GM04504 (cell line): ENCODE measurements at regions not wholly inside any gene's neighbourhood (a gene's known extent, or its start where the extent isn't known, plus 50 kb on each side); places are given as distances from the start of the nearest gene placed in this dataset.
"Not testable (repeated sequence)": the region's sequence is repeated elsewhere in the genome, so short reads cannot be mapped to it uniquely, and the experiment has no call there.

Experiments
- DNase-seq: peaks from one replicate; pipeline ENCODE4 v3.0.0-alpha.2; 2012; ENCODE audit warnings: low read depth

DNA sequence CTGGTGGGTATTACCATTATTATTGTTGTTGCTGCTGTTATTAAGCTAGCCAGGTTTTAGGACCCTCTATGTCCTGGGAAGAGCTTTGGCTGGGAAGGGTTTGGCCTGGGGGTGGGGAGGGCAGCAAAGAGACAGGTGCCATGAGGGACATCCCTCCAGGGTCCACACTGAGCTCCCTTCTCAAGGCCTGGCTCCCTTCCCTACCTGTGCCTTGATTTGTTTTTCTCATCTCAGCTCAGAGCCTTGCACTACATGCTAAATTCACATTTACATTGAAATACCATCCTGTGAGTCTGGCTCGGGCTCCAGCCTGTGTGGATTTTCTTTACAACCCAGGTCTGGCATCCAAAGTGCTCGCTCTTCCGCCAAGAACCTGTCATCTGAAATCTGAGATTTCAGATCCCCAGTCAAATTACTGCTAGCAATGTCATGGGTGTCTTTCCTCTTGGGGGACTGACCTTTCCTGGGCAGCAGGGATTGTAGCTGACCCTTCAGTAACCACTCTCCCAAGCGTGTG is 536.3 kb downstream of the PTPRU start:
- no peak for DNase-seq

DNA sequence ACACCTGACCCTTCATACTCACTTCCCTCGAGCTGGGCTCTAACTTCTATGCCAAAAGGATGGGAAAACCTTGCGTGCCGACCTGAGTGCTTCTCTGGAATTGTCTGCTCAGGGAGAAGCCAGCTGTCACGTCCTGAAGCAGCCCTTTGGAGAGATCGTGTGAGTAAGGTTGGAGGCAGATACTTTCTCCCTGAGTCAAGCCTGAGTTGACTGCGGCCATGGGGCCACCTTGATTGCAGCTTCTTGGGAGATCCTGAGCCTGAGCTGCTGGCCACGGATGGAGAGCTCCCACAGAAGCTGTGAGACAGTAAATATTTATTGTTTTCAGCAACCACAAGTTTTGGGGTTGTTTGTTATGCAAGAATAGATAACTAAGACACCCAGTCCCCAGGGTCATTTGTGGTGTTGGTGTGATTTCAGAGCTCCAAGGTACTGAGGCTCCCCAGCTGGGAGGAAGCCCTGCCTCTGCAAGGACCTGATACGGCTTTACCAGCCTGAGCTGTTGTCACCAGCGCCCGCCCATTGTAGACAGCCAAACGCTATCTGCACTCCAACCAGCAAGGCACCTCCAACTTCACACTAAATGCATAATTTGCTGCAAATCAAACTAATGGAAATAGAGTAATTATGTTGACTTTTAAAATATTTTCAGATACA is 531.6 kb downstream of the PTPRU start:
- DNase-seq: no peak

DNA sequence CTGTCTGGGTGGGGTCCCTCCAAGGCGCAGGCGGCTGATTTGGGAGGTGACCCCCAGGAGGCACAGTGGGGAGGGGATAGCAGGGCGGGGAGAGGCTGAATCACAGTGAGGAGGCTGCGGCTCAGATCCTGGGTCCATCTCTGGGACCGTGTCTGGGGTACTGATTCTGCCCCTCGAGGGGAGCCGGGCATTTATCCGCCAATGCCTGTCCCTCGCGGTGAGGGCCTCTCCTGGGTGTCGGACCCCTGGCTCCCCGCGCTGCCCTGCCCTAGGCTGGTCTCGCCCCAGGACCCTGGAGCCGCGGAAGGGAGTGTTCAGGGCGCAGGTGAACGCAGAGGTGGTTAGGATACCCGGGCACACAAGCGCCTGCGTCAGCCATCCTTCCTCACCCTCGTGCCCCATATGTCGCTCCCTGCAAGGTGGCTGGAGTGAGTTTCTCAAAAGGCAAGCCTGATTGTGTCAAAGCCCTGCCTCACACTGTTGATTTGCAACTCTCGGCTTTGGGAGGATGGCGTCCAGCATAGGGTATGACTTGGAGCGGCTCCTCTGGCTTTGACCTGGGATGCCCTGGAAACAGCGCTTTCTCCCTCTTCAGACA is 530.9 kb downstream of the PTPRU start:
- no peak for DNase-seq

DNA sequence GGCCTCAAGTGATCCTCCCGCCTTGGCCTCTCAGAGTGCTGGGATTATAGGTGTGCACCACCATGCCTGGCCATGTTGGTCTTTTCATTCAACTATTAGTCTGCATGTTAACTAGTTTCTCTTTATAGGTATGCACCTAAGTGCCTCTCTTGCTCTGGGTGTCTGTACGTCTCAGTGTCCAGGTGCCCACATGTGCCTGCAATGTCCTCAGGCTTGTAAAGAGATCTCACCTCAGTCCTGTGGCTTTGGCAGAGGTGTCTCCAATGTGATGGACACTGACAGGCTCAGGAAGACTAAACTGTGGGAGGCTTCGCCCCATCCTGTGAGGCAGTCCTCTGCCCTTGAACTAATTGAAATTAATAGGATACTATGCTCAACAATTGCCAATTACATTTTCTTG is 526.3 kb downstream of the PTPRU start:
- no peak for DNase-seq

DNA sequence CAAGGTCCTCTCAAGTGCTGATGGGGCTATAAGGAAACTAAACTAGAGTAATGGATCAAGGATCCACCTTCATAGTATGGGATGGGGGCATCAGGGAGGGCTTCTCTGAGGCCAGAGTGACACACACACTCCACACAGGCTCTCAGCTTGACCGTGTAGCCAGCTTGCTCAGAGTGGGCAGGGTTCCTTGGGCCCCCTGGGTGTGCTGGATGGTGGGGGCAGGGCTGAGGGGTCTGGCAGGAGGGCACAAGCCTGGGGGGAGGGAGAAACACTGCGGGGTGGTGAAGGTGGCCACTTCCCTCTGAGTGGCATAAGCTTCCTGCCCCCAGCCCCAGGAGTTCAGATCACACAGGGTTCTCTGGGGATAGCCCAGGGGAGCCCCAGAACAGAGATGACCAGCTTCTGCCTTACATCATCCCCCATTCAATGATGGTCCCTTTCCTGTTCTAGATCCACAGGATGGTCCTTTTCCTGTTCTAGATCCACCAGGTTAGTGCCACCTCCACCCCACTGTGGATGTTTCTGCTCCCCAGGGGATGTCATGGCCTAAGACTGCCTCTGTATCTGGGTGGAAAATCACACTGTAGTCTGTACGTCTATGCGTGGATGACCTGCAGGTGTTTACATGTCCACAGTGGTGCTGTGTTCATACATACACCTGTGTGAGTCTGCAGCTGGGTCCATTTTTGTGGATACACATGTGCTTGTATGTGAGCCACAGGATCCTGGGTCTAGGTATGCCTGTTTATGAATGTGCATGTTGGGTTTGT is 525.0 kb downstream of the PTPRU start:
- DNase-seq: no peak

DNA sequence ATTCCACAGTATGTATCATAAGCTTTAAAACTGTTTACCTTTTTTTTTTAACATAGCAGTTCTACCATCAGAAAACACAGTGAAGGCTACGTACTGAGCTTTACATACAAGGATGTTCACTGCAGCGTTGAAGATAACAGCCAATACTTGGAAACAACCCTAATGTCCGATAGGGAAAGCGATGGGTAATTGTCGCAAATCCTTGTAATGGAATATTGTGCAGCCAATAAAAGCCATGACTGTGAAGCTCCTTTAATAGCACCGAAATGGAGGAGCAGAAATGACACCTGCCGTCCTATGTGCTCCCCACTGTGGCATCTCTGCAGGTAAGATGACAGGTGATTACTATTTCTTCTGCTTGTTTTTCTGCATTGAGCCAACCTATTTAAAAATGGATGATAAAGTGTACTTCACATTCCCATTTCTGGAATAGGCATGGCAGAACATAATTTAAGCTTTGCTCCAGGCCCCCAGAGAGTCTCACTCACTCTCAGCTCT is 523.8 kb downstream of the PTPRU start:
- DNase-seq: no peak

DNA sequence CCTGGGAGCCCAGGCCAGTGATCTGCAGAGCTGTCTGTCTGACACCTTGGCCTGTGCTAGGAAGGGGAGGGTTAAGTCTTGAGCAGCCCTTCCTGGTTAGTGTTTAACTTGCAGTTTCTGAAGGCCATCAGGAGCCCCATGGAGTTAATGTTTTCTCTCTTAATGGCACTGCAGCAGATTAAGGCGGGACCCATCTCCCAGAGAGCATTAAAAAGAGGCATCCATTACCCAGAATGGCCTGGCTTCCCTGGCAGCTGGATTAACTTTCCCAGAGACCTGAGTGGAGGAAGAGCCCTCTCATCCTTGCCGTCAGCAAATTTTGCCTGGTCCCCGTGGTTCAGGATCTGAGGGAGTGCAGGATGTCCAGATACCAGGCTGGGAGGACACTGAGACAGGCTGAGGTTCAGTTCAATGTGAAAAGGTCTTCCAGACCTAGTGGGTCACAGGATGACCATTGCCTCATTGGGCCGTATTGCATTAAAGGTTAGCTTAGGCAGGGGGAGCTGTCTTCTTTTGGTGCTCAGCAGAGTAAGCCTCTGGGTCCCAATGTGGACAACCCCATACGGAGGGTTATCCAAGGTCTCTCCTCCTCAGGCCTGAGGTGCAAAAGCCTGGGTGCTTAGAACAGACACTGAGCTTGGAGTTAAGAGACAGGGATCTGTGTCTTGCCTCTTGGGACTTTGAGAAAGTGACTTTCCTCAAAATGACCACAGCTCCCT is 522.6 kb downstream of the PTPRU start:
- DNase-seq: no peak

DNA sequence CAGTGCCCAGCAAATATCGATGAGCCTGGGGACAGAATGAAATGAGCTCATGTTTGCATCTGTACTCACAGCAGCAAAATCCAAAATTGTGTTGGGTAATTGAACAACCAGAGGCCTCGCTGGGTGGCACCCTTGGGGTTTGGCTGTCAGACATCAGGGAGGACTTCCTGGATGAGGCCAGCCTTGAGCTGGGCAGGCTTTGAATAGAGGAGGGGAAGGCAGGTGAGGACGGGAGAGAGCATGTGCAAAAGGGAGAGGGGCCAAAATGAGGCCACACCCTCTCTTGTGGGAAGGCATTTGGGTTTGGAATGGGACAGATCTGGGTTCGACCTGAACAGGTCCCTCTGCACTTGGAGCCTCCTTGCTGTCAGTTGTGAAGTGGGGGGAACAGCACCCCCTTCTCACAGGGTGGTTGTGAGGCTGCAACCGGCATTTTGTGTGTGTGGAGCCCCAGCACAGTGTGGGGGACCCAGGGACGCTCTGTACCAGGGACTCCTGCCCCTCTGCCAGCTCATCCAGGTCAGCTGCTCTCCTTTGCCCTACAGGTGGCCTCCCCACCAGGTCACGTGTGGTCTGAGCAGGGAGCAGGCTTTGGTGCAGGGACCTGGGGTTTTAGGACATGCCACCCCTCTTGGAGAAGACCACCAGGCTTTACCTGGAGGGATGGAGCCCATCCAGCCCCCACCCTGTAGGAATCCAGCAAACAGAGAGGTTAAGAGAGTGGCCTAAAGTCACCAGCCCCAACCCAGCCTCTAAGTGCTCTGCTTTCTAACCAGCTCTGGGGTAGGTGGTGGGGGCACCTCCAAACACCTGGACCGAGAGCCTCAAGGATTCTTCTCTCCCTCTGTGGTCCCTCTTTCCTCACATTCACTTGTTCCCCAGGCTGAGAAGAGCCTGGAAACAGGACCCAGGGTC is 521.8 kb downstream of the PTPRU start:
- no peak for DNase-seq

DNA sequence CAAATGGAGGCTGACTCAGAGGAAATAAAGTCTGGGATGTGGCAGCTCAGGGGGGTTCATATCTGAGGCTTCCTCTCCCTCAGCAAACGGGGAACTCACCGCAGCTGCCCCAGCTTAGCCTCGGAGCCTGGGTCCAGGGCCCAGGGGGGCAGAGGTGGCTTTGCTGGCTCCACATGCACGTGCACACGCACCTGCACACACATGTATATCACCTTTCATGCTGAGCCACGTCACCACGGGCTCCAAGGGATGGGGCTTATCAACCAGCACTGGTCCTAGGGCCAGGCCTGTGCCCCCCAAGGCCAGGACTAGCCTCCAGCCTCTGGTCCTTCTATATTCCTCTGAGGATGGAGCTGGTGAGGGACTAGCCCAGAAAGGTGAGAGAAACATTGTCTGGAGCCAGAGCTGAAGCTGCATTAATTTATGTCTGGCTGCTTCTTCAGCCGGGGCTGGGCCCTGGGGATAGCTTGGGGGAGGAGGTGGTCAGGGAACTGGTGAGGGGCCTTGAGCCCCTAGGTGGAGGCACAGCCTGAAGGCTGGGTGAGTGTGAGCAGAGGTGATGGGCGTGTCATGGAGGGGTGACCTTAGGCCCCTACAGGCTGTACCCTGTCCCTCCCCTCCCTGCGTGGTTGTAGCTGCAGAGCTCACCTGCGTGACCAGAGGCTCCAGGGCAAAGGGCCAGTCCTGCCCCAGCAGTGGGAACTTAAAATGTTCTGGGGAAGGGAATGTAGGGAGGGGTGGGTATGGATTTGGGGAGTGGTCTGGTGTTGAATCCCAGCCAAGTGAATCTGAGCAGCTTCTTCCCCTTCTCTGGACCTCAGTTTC is 520.8 kb downstream of the PTPRU start:
- DNase-seq: no peak

DNA sequence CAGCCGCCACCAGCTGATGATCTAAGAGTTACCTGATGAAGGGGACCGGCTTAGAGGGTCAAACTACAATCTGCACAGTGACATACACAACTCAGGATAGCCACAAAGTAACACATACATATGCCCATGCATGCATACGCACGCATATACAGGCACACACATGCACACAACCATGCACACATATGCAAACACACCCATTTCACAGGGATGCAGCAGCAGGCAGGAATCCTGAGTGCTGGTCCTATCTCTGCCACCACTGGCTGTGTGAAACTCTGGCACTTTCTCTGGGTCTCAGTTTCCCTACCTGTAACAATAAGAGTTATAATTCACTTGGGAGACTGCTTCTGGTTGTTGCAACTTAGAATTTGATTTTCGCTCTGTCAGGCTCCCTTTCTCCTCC is 520.2 kb downstream of the PTPRU start:
- no peak for DNase-seq

DNA sequence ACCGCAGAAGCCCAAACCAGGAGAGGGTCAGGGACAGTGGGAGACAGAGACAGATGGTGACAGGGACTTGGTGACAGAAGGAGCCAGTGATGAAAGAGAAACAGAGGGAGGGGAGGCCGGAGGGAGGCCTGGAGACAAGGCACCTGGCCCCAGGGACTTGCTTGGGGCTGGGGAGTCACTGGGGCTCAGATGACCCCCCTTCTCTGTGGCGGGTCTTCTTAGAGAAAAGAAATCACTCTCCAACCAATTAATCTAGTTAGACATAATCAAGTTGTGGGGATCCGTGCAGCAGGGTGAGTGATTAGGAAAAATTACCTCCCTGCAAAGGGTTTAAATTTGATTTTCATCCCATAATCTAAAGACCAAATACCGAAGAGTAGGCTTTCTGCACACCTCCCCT is 519.8 kb downstream of the PTPRU start:
- DNase-seq: no peak

DNA sequence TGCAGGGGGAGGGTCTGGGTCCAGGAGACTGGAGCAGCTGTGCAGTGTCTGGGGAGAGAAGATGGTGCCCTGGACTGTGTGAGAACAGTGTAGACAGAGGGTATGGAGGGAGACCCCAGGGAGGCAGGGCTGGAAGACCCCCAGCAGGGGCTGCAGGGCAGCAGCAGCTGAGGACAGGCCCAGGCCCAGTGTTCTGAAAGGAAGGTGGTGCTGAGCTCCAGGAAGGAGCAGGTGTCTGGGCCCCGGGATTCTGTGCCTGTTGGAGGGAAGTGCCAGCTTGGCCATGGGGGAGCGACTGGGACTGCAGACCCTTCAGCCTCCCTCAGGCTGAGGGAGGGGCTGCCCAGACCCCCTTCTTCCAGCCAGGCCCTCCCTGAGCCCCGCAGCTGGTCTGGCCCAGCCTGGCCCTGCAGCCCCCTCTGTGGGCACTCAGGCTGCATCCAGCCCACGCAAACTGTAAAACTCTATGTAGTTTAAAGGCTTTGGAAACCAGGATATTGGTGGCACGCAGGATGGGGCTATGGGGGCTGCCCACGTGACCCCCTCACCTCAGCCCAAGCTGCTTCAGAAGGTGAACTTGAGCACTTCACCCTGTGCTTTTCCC is 519.2 kb downstream of the PTPRU start:
- not testable (repeated sequence) for DNase-seq

DNA sequence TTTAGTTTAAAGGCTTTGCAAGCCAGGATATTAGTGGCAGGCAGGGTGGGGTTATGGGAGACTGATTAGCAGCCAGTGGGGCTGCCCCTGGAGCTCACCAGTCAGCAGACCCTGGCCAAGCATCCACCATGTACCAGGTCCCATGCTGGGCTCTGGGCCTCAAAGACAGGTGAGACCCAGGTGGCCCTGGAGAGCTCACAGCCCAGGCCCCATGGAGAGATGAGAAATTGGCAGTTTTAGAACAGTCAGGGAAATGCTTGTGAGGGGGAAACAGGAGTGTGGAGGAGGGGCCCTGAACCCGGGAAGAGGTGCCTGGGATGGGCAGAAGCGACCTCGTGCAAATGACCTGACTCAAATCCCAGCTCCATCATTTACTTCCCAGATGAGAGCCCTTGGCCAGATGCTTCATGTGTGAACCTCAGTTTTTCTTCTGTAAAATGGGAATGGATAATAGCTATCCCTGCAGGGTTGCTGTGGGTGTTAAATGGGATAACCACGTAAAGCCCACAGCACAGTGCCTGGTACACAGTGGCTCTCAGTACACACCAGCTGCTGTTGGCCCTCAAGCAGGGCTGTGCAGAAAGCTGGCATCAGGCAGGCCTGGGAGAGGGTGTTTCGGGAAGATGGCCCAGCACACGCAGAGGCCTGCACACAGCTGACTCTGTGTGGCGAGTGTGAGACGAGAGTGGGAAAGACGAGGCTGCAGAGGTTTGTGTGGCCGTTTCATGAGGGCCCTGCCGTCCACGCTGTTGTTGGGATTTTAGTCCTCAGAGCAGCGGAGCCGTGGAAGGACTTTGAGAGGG is 518.5 kb downstream of the PTPRU start:
- no peak for DNase-seq

DNA sequence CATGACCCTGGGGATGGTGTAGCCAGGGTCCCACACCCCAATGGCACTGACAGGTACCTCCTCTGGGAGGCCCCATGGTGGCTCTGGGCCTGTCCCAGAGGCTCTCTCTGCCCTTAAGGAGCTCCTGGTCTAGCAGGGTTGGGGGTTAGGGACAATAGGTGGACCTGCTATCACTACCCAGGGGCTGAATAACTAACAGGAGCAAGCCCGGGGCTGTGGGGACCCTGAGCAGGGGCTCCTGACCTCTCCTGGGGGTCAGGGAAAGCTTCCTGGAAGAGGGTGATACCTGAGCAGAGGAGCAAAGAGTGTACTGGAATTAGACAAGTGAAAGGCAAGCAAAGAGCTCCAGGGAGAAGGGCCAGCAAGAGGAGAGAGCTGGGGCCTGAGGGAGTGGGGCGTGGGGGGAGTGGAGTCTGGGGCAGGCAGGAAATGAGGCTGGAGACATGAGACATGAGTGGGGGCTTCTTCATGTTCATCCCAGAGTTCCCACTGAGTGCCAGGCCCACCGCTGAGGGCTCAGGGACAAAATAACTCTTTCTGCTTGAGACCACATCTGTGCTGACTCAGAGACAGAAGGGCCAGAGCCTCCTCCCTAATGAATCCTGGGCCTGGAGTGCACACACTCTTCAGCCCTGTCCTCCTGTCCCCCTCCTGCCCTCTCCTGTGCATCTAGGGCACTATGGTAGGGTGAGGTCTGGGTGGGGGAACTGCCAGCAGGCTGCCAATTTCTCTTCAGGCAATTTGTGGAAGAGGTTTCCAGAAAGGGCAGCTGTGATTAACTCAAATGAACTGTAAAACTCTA is 517.6 kb downstream of the PTPRU start:
- DNase-seq: no peak

DNA sequence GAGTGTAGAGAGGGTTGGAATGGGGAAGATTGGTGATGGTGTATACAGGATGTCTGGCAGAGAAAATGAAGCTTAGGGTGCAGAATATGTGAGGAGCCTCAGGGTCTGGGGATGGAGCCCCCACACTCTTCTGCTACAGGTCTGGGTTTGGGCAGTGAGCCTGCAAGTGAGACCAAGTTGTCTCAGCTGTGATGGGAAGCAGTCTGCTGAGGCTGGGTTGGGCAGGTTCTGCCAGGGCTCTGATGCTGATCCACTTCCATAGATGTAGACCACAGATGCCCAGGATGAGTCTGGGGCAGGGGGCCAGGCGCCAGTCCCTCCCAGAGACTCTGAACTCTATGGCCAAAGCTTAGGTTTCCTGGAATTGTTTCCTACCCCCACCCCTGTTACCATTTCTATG is 516.9 kb downstream of the PTPRU start:
- DNase-seq: no peak

DNA sequence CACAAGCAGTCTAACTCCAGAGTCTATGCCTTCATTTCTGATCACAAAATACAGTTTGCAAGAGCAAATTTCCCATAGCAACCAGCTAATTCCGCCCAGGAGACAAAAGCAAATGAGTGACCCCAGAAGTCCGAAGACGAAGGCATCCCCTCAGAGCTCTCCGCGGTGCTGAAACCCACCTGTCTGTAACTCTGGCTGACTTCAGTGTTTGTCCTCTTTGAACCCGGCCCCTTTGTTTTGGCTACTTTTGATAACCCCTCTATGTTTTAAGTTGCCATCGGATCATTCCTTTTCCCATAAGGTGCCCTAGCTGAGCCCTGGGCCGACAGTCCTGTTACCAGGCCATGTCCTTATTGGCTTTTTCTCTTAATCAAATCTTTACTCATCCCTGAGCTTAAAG is 515.8 kb downstream of the PTPRU start:
- no peak for DNase-seq

DNA sequence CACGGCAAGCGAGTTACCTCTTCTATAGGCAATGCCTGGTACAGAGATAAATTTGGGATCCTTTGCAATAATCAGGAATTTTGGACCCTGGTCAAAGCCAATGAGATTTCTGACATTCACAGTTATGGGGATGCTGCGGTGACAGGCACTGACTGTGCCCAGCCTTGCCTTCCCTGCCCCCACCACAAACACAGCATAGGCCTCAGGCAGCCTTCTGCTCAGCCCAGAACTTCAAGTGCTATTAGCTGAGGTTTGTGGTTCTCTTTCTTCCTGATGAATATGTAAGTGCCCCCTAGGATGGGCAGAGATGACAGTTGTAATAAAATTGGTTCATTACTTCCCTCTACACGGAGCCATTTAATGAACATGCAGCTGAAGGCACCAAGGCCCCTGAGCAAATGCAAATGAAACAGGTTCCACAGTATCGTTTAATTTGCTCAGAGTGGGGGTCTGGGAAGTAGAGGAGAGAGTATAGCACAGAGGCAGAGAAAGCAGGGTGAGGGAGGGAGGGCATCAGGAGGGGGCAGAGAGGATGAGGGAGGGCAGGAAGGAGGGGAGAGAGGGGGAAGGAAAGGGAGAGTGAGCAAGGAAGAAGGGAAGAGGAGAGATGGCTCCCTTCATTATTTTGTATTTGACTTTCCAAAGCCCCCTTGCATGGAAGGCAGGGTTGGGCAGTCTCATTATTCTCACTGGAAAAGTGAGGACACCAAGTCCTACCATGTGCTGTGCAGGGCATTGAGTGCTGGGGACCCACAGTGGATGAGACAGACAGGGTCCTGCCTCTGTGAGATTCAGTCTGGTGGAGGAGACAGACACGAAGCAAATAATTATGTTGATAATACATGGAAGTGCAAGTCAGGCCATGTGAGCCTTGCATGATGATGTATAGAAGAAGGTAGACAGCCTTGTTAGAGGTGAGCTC is 513.0 kb downstream of the PTPRU start:
- no peak for DNase-seq
